IPS-NIHi7 (cell line): ENCODE measurements at regions not wholly inside any gene's neighbourhood (a gene's known extent, or its start where the extent isn't known, plus 50 kb on each side); places are given as distances from the start of the nearest gene placed in this dataset.
"Not testable (repeated sequence)": the region's sequence is repeated elsewhere in the genome, so short reads cannot be mapped to it uniquely, and the experiment has no call there.

Source experiments
- DNase-seq: peaks from one replicate; pipeline ENCODE4 v3.0.0; 2012; ENCODE audit warnings: mixed read lengths; ENCODE audit errors: extremely low spot score

GRCh38 chr4:73348185-73348584 is 55.9 kb upstream of the ALB start:
- no peak for DNase-seq

- no peak for DNase-seq
These were observed 56.6 kb upstream of the ALB start for GRCh38 chr4:73347497-73347896.

- no peak for DNase-seq
These were observed 58.6 kb upstream of the ALB start for GRCh38 chr4:73345399-73345975.

DNA sequence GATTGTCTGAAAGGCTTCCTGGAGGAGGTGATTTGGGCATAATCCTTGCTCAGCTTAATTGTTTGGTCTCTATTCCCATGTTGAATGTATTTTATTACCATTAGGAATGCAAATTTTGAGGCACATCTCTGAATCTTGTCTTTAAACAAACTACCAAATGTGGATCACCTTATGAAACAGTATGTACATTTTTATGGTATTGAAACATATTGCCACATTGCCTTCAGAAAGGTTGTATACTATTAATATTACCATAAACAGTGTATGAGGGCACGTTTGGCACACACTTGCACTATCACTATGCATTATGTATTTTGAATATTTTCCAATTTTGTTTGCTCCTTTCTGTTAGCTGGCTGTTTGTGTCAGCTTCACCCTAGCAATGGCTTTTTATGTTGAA is 60.0 kb upstream of the ALB start:
- DNase-seq = no peak

DNA sequence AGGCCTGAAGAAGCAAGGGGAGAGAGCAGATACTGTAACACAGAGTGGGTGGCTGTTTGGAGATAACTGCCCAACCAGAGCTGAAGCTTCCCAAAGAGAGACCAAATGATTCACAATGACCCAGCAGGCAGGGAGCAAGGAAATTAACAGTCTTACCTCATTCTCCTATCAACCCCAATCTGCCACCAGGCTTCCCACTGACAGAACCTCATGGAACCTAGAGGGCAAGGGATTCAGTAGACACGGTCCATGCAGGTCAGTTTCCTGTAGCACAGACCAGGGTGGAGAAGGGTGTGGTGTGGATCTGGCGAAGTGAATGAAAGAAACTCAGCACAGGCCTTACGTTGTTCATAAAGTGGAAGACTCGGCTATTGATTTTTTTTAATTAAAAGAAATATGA is 60.7 kb upstream of the ALB start:
- DNase-seq = peak; percentile 33

DNA sequence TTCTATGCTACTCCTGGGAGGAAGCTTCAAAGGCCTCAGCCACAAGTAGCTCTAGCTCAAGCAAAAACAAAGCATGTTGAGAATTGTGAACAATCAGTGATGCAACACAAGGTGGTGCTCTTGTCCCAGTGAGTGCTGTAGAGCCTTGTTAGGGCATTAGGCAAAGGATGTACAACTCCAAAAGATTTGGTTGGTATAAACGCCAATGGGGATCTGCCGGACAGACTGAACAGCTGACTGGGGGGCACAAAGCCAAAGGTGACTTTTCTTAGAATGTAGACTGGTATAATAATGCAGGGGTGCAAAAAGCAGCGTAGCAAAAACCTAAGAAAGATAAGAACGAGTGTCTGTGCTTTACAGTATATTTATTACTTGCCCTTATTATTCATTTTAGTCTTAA is 62.6 kb upstream of the ALB start:
- DNase-seq = peak; percentile 71

DNA sequence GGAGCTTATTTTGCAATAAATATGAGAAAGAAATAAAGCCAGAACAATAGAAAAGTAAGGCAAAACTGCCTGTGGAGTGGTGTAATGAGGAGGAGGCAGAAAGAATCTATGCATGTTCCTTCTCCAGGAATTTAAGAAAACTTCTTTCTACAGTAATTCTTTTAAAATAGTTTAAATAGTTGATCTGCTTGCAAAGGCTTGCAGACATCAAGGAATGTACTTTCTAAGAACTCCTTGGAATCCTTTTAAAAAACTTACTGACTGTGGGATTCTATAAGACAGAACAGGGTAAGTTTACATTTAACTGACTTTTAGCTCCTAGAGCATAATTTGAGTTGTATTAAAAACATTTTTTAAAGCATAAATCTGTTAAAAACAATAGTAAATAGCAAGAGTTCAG is 63.2 kb upstream of the ALB start:
- no peak for DNase-seq

GRCh38 chr4:73335679-73336078 is 68.4 kb upstream of the ALB start:
- no peak for DNase-seq

DNA sequence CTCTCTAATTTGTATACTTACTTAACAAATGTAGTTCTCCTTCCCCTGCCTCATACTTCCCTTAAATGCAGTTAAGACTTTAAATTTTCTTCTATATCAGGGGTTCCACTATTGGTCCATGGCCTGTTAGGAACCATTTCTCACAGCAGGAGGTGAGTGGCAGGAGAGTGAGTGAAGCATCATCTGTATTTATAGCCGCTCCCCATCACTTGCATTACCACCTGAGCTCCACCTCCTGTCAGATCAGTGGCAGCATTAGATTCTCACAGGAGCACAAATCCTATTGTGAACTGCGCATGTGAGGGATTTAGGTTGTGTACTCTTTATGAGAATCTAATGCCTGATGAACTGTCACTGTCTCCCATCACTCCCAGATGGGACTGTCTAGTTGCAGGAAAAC is 72.1 kb upstream of the ALB start:
- DNase-seq = not testable (repeated sequence)

GRCh38 chr4:73329300-73329699 is 70.7 kb upstream of the ANKRD17 start:
- DNase-seq = no peak

DNA sequence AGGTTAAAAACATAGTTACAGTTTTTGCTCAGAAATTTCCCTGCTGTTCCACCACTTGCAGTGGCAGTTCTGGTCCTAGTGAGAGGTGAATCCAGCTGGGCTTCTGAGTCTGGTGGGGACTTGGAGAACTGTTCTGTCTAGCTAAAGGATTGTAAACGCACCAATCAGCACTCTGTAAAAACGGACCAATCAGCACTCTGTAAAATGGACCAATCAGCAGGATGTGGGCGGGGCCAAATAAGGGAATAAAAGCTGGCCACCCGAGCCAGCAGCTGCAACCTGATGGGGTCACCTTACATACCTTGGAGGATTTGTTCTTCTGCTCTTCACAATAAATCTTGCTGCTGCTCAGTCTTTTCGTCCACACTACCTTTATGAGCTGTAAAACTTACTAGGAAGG is 67.2 kb upstream of the ANKRD17 start:
- DNase-seq = not testable (repeated sequence)

DNA sequence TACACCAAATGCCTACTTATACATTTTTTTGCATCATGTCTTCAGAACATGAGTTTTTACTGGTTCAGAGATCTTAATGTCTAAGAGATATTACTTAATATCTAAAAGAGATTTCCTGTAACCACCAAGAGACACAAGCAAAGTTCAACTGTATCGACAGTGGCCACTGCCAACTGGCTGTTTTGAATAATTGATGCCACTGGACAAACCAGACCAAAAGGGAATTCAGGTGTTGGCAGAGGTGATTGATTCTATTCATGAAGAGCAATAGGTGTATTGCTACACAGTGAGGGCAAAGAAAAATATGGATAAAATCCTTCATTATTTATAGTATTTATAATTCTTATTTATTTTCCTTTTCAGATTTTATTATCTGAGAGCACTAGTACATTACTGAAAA is 58.5 kb upstream of the ANKRD17 start:
- no peak for DNase-seq

GRCh38 chr4:73315091-73315490 is 56.5 kb upstream of the ANKRD17 start:
- no peak for DNase-seq

DNA sequence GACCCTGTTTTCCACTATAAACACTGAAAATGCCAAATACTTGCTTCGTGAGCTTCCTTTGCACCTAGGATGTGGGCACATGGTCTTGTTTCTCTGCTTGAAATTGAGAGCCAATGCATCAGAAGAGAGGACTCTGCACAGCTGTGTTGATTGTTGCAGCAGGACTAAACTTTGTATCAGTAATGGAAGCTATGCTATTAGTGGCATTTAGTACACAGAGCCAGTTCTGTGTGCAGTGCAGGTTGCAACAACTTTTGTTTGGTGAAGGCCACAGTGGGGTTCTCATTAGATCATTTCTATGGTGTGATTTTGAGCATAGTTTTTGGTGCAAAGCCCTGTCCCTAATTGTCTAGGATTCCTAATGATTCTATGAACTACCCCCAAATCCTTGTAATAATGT is 54.4 kb upstream of the ANKRD17 start:
- no peak for DNase-seq

GRCh38 chr4:73311428-73311827 is 52.8 kb upstream of the ANKRD17 start:
- no peak for DNase-seq

- DNase-seq = no peak
These were observed 50.6 kb upstream of the ANKRD17 start for GRCh38 chr4:73309211-73309610.
